HCT116 (cell line): ENCODE measurements at regions not wholly inside any gene's neighbourhood (a gene's known extent, or its start where the extent isn't known, plus 50 kb on each side); places are given as distances from the start of the nearest gene placed in this dataset.

Experiments
- EGR1 ChIP-seq: IDR thresholded peaks from 2 replicates; pipeline ENCODE4 v1.6.1; 2012; ENCODE audit warnings: low read depth
- EZH2phosphoT487 ChIP-seq: fragments of 200-600 bp; IDR thresholded peaks from 2 replicates; pipeline ENCODE4 v1.6.1; 2018; ENCODE audit warnings: antibody characterized with exemption, borderline replicate concordance
- POLR2A ChIP-seq: IDR thresholded peaks from 2 replicates; pipeline ENCODE4 v1.7.0; 2011; ENCODE audit warnings: borderline replicate concordance; ENCODE audit not compliant: insufficient read depth, insufficient read length; ENCODE audit errors: extremely low read depth
- TF ChIP-seq, protein P1 (sequence below), 3 experiments: fragments of 200-600 bp in 1 of 3; sonication (generic) in 1 of 3; IDR thresholded peaks in 2 of 3; conservative IDR thresholded peaks in 1 of 3; 2 replicates each; pipeline ENCODE4 v1.5.1; 2012 to 2017; ENCODE audit warnings: low read depth in 2 of 3, low read length in 2 of 3, antibody characterized with exemption in 1 of 3, borderline replicate concordance in 1 of 3, control low read depth in 1 of 3, mild to moderate bottlenecking in 1 of 3, mixed read lengths in 1 of 3, mixed run types in 1 of 3, moderate library complexity in 1 of 3; ENCODE audit not compliant: insufficient read depth in 1 of 3
- TF ChIP-seq, protein P2 (sequence below): IDR thresholded peaks from 2 replicates; pipeline ENCODE4 v1.6.1; 2012; ENCODE audit warnings: low read depth
- TF ChIP-seq, protein P3 (sequence below): IDR thresholded peaks from 2 replicates; pipeline ENCODE4 v1.6.1; 2012

DNA sequence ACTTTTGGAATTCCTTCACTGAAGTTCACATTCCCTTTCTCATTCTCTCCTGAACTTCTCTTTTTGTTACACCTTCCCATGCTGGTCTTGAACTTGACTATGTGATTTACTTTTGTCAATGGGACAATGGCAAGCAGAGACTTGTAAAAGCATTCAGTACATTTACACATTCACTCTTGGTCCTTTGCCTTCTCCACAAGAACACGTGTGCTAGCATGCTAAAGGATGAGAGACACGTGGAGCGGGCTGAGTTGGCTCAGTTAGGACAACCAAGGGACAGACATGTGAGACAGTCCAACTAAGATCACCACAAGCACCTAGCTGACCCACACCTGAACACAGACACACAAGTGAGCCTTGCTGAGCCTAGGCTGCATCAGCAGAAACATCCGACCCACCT lies 91.3 kb upstream of the PAK5 start:
- TF ChIP-seq, protein P1, sequence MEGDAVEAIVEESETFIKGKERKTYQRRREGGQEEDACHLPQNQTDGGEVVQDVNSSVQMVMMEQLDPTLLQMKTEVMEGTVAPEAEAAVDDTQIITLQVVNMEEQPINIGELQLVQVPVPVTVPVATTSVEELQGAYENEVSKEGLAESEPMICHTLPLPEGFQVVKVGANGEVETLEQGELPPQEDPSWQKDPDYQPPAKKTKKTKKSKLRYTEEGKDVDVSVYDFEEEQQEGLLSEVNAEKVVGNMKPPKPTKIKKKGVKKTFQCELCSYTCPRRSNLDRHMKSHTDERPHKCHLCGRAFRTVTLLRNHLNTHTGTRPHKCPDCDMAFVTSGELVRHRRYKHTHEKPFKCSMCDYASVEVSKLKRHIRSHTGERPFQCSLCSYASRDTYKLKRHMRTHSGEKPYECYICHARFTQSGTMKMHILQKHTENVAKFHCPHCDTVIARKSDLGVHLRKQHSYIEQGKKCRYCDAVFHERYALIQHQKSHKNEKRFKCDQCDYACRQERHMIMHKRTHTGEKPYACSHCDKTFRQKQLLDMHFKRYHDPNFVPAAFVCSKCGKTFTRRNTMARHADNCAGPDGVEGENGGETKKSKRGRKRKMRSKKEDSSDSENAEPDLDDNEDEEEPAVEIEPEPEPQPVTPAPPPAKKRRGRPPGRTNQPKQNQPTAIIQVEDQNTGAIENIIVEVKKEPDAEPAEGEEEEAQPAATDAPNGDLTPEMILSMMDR (IDR thresholded peaks at IDR 0.05 in 2 of 3, conservative IDR thresholded peaks at IDR 0.05 in 1 of 3; ENCODE audit: borderline replicate concordance in 1 of 3, insufficient read depth in 1 of 3, low read depth in 2 of 3, low read length in 2 of 3) = no peak
- TF ChIP-seq, protein P2, sequence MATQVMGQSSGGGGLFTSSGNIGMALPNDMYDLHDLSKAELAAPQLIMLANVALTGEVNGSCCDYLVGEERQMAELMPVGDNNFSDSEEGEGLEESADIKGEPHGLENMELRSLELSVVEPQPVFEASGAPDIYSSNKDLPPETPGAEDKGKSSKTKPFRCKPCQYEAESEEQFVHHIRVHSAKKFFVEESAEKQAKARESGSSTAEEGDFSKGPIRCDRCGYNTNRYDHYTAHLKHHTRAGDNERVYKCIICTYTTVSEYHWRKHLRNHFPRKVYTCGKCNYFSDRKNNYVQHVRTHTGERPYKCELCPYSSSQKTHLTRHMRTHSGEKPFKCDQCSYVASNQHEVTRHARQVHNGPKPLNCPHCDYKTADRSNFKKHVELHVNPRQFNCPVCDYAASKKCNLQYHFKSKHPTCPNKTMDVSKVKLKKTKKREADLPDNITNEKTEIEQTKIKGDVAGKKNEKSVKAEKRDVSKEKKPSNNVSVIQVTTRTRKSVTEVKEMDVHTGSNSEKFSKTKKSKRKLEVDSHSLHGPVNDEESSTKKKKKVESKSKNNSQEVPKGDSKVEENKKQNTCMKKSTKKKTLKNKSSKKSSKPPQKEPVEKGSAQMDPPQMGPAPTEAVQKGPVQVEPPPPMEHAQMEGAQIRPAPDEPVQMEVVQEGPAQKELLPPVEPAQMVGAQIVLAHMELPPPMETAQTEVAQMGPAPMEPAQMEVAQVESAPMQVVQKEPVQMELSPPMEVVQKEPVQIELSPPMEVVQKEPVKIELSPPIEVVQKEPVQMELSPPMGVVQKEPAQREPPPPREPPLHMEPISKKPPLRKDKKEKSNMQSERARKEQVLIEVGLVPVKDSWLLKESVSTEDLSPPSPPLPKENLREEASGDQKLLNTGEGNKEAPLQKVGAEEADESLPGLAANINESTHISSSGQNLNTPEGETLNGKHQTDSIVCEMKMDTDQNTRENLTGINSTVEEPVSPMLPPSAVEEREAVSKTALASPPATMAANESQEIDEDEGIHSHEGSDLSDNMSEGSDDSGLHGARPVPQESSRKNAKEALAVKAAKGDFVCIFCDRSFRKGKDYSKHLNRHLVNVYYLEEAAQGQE = no peak
- no peak for TF ChIP-seq POLR2A
- TF ChIP-seq, protein P3, sequence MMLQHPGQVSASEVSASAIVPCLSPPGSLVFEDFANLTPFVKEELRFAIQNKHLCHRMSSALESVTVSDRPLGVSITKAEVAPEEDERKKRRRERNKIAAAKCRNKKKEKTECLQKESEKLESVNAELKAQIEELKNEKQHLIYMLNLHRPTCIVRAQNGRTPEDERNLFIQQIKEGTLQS = no peak
- TF ChIP-seq EZH2phosphoT487 = no peak
- no peak for TF ChIP-seq EGR1
